Duodenal mucosa (tissue), 2 donors: ENCODE measurements at regions not wholly inside any gene's neighbourhood (a gene's known extent, or its start where the extent isn't known, plus 50 kb on each side); places are given as distances from the start of the nearest gene placed in this dataset.

Source experiments
- H3K27ac ChIP-seq: one replicate; pipeline ENCODE4 v1.7.0; 2013; ENCODE audit warnings: low read depth, low read length
- H3K27me3 ChIP-seq, 2 donors: one replicate each; pipeline ENCODE4 v1.7.0; 2013; ENCODE audit warnings: low read length in 2 of 2, control low read depth in 1 of 2; ENCODE audit not compliant: insufficient read depth in 2 of 2, control insufficient read depth in 1 of 2
- H3K36me3 ChIP-seq, 2 donors: one replicate each; pipeline ENCODE4 v1.7.0; 2013; ENCODE audit warnings: low read length in 2 of 2, control low read depth in 1 of 2; ENCODE audit not compliant: insufficient read depth in 2 of 2, control insufficient read depth in 1 of 2
- H3K4me1 ChIP-seq, 2 donors: one replicate each; pipeline ENCODE4 v1.7.0; 2013; ENCODE audit warnings: low read length in 2 of 2, control low read depth in 1 of 2; ENCODE audit not compliant: insufficient read depth in 2 of 2, control insufficient read depth in 1 of 2
- H3K4me3 ChIP-seq, 2 donors: one replicate each; pipeline ENCODE4 v1.7.0; 2013; ENCODE audit warnings: low read length in 2 of 2, low read depth in 1 of 2
- H3K9ac ChIP-seq, 2 donors: one replicate each; pipeline ENCODE4 v1.7.0; 2013; ENCODE audit warnings: low read length in 2 of 2, low read depth in 1 of 2
- H3K9me3 ChIP-seq, 2 donors: one replicate each; pipeline ENCODE4 v1.7.0; 2013; ENCODE audit warnings: low read length in 2 of 2, control low read depth in 1 of 2; ENCODE audit not compliant: control insufficient read depth in 1 of 2

- no peaks in the 10 kb centered on the region for H3K9me3 ChIP-seq
- no peaks in the 10 kb centered on the region for H3K27me3 ChIP-seq
- no peak overlapping the region for H3K9ac ChIP-seq
- H3K4me3 ChIP-seq = no peak overlapping the region
- no peaks in the 10 kb centered on the region for H3K36me3 ChIP-seq
- H3K4me1 ChIP-seq = no peaks in the 10 kb centered on the region
- H3K27ac ChIP-seq = no peak overlapping the region
Observed at GRCh38 chr14:86442135-86442534, 912.2 kb downstream of the FLRT2 start.

DNA sequence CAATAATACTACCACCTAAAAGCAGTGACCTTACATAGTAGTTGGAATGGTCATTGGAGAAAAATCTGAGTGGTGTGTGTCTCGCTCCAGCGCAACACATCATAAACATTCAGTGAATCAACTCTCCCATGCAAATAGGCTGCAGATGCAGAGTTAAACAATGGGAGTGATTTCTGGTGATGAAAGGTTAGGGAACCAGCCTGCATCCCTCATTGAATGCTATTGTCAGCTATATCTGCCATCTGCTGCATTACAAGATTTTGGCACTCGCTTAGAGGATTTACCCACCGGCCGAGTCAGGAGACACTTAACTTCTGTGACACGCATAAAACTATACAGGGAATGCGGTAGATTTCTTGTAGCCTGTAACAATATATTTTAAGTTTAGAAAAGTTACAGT, 900.9 kb downstream of the FLRT2 start:
- H3K9ac ChIP-seq = no peak overlapping the region
- H3K9me3 ChIP-seq = peaks cover 0 to 3% of the 10 kb centered on the region in 2 donors

DNA sequence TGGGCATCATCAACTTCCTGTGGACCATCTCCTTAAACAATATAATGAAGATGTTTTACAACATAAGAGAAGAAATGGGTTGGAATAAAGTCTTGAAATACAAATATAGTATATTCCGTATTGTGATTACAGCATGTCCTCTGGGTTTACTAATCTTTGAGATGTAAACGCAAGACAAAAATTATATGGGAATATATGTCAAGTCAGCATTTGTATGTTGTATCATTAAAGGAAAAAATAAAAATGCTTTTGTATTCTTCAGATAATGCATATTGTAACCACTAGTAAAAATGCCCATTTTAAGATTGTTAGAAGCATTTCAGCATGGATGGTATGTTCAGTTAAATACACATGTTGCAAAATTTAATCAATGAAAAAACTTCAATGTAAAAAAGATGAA, 893.3 kb downstream of the FLRT2 start:
- Histone ChIP-seq H3K27ac (no peak overlapping the region), H3K4me3 (no peak overlapping the region), H3K36me3 (no peaks in the 10 kb centered on the region), H3K9me3 (no peaks in the 10 kb centered on the region), H3K27me3 (no peaks in the 10 kb centered on the region), H3K4me1 (no peaks in the 10 kb centered on the region), H3K9ac (no peak overlapping the region)

More for the DNA sequence above, 900.9 kb downstream of the FLRT2 start:
- no peaks in the 10 kb centered on the region for H3K4me1 ChIP-seq
- H3K27me3 ChIP-seq = no peaks in the 10 kb centered on the region
- H3K4me3 ChIP-seq = no peak overlapping the region
- no peaks in the 10 kb centered on the region for H3K36me3 ChIP-seq
- H3K27ac ChIP-seq = no peak overlapping the region

DNA sequence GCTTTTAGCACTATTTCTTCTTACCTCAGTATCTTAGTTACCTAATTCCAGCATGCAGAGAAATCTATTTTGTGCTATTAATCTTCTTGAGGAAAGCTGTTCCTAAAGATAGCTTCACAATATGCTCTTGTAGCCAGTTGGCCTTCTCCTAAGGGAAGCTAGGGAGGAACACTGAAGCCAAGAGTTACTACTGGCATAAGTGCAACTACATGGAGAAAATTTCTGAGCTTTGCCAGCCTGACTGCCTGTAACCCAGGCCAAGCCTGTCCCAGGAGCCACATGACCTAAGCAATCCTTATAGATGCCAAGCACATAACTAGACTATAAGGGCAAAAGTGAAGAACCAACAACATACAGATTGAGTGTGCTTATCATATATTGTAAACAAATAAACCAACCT, 890.2 kb downstream of the FLRT2 start:
- Histone ChIP-seq H3K27ac (no peak overlapping the region), H3K4me1 (no peaks in the 10 kb centered on the region), H3K9me3 (peaks cover 0 to 2% of the 10 kb centered on the region in 2 donors)

GRCh38 chr14:86414146-86414545, 884.2 kb downstream of the FLRT2 start:
- no peaks in the 10 kb centered on the region for H3K27me3 ChIP-seq
- peaks cover 2 to 9% of the 10 kb centered on the region in 2 donors for H3K9me3 ChIP-seq
- H3K36me3 ChIP-seq = no peaks in the 10 kb centered on the region
- H3K27ac ChIP-seq = no peak overlapping the region
- no peak overlapping the region for H3K4me3 ChIP-seq
- no peak overlapping the region for H3K9ac ChIP-seq
- no peaks in the 10 kb centered on the region for H3K4me1 ChIP-seq

More for the DNA sequence above, 890.2 kb downstream of the FLRT2 start:
- Histone ChIP-seq H3K27me3 (no peaks in the 10 kb centered on the region), H3K36me3 (no peaks in the 10 kb centered on the region), H3K4me3 (no peak overlapping the region), H3K9ac (no peak overlapping the region)

DNA sequence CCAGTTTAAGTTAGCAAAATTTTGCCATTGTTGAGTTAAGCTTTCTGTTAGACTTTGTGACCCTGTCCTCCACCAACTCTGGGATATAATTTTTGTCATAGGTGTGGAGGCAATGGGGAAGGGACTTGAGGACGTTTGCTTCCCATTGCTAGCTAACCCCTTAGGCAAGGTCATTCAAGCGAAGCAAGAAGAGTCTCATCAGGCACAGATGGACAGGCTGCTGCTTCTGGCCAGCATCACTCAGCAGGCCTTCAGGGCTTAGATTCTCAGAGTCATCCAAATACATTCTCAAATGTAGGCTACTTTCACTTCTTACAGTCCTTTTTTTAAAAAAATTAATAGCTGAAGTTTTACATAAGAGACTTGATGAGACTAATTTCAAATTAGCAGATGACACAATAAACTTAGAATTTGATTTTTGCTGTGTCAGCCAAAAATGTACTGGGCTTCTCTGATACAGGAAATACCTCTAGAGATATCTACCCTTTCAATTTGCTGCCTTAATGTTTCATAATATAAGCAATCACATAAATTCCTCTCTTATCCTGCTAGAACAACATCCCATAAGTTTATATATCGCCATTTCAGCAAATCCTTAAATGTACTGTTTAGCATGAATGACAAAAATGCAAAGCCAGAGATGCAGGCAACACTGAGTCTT, 875.2 kb downstream of the FLRT2 start:
- no peak overlapping the region for H3K9ac ChIP-seq
- no peaks in the 10 kb centered on the region for H3K27me3 ChIP-seq
- H3K36me3 ChIP-seq = no peaks in the 10 kb centered on the region
- no peaks in the 10 kb centered on the region for H3K4me1 ChIP-seq
- no peak overlapping the region for H3K4me3 ChIP-seq
- H3K9me3 ChIP-seq = no peaks in the 10 kb centered on the region
- H3K27ac ChIP-seq = no peak overlapping the region

DNA sequence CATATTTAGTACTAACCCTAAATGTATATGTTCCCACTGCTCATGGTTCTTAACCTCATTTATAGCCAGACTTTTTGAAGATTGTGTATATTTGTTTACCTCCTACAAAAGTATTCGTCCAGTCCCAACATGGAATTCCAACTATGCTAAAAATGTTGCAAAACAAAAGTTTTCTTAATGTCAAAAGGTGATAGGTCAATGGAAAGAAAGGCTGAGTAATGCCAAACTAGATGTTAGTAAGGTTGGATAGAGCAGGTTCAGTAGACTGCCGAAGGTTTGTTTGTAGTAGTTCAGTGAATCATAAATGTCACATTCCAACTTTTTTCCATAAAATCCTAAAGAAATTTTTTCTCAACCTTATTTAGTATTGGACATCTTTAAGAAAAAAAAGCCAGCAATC, 874.5 kb downstream of the FLRT2 start:
- no peaks in the 10 kb centered on the region for H3K9me3 ChIP-seq

DNA sequence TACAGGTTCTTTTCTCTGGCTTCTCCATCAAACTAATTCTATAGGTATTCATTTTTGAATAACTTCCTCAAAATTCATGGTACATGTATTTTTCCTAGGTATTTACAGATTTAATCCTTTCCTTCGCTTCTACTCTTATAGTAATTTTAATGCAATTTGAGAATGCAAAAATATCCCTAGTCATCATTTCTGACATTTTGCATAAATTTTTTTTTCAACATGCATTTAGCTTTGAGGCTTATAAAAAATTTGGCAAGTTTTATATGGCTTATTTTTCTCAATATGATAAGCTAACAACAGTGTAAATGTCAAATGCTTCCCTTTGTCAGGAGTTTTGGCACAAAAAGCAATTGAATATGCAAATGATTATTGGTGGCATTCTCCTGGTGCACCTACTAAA, 872.6 kb downstream of the FLRT2 start:
- no peaks in the 10 kb centered on the region for H3K36me3 ChIP-seq
- H3K9ac ChIP-seq = no peak overlapping the region
- H3K4me3 ChIP-seq = no peak overlapping the region
- no peaks in the 10 kb centered on the region for H3K4me1 ChIP-seq
- H3K9me3 ChIP-seq = no peaks in the 10 kb centered on the region
- no peaks in the 10 kb centered on the region for H3K27me3 ChIP-seq
- H3K27ac ChIP-seq = no peak overlapping the region

More for the DNA sequence above, 874.5 kb downstream of the FLRT2 start:
- Histone ChIP-seq H3K27ac (no peak overlapping the region), H3K4me1 (no peaks in the 10 kb centered on the region), H3K9ac (no peak overlapping the region), H3K4me3 (no peak overlapping the region), H3K27me3 (no peaks in the 10 kb centered on the region), H3K36me3 (no peaks in the 10 kb centered on the region)

DNA sequence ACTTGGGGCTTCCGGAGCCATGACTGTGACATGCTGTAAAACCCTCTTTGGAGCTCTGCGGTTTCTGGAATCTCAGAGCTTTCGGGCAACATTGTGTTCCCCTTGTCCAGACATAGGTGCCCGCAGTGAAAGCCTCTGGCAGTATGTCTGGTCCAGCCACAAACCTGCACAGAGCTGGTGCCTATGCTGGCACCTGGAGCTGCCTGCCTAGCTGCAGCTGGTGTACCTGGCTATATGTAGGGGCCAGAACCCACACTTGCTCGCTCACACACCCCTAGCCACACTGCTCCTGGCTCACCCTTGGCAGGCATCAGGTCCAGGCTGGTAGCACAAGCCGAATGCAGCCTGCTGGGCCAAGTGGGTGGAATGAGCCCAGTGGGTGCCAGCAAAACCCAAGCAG, 861.1 kb downstream of the FLRT2 start:
- H3K27me3 ChIP-seq = no peaks in the 10 kb centered on the region
- H3K27ac ChIP-seq = no peak overlapping the region
- H3K9me3 ChIP-seq = peaks cover 6 to 19% of the 10 kb centered on the region in 2 donors
- no peaks in the 10 kb centered on the region for H3K36me3 ChIP-seq
- no peak overlapping the region for H3K9ac ChIP-seq
- H3K4me3 ChIP-seq = no peak overlapping the region
- H3K4me1 ChIP-seq = no peaks in the 10 kb centered on the region

- Histone ChIP-seq H3K4me1 (no peaks in the 10 kb centered on the region), H3K4me3 (no peak overlapping the region), H3K27me3 (no peaks in the 10 kb centered on the region), H3K36me3 (no peaks in the 10 kb centered on the region), H3K9me3 (peaks cover 6 to 19% of the 10 kb centered on the region in 2 donors), H3K9ac (no peak overlapping the region), H3K27ac (no peak overlapping the region)
Observed at GRCh38 chr14:86388216-86388615, 858.3 kb downstream of the FLRT2 start.
